Inflammatory macrophage treated with lipopolysaccharide for 4 hours (primary cell): ENCODE measurements at regions not wholly inside any gene's neighbourhood (a gene's known extent, or its start where the extent isn't known, plus 50 kb on each side); places are given as distances from the start of the nearest gene placed in this dataset.
"Not testable (repeated sequence)": the region's sequence is repeated elsewhere in the genome, so short reads cannot be mapped to it uniquely, and the experiment has no call there.

Experiments used
- DNase-seq: peaks from one replicate; pipeline ENCODE4 v3.0.0-alpha.2; 2020

DNA sequence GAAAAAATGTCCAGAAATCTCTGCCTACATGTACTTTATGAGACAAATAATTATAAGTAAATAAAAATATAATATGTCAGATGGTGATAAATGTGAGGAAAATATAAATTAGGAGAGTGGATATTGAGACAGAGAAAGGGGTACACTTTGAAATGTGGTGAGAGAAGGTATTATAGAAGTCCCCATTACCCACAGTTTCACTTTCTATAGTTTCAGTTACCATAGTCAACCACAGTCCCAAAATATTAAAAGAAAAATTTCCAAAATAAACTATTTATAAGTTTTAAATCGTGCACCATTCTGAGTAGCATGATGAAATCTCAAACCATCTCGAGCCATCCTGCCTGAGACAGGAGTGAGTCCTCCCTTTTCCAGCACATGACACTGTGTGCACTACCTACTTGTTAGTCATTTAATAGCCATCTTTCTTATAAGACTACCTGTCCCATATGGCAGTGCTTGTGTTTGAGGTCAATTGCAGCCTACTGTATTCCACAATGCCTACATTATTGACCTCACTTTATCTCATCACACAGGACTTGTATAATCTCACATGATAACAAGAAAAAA lies 653.7 kb downstream of the DACH1 start:
- DNase-seq: no peak

- DNase-seq: no peak
Measured at GRCh38 chr13:71210861-71211260, 656.1 kb downstream of the DACH1 start.

GRCh38 chr13:71209217-71209616 lies 657.8 kb downstream of the DACH1 start:
- no peak for DNase-seq

DNA sequence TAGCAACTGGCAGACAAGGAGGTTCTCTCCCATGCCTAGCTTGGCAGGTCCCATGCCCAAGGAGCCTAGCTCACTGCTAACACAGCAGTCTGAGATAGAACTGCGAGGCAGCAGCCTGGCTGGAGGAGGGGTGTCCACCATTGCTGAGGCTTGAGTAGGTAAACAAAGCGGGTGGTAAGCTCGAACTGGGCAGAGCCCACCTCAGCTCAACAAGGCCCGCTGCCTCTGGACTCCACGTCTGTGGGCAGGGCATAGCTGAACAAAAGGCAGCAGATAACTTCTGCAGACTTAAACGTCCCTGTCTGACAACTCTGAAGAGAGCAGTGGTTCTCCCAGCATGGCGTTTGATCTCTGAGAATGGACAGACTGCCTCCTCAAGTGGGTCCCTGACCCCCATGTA lies 682.4 kb downstream of the DACH1 start:
- not testable (repeated sequence) for DNase-seq

GRCh38 chr13:71183352-71183751 lies 683.7 kb downstream of the DACH1 start:
- not testable (repeated sequence) for DNase-seq

- no peak for DNase-seq
Measured at GRCh38 chr13:71171740-71172139, 695.3 kb downstream of the DACH1 start.

DNA sequence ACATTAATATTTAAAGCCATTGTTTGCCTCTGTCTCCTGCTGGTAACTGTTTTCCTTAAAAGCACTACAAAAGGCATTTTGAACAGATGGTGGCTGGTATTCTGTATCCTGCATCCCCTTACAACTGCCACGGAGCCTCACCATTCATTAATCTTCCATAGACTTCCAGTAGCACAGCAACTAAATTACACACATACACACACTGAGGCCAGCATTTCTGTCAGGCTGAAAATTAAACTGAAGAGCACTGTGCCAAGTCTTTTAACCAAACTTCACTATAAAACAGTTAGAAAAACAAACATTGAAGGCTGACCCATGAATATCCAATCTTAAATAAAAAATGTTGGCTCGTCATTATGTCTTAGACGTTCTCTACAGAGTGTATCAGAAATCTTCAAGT lies 697.8 kb downstream of the DACH1 start:
- DNase-seq: no peak

GRCh38 chr13:71156550-71156949 lies 710.5 kb downstream of the DACH1 start:
- no peak for DNase-seq

GRCh38 chr13:71149498-71150363 lies 717.3 kb downstream of the DACH1 start:
- DNase-seq: no peak

GRCh38 chr13:71149046-71149445 lies 718.0 kb downstream of the DACH1 start:
- no peak for DNase-seq

- DNase-seq: no peak
Measured at GRCh38 chr13:71148396-71148795, 718.6 kb downstream of the DACH1 start.

DNA sequence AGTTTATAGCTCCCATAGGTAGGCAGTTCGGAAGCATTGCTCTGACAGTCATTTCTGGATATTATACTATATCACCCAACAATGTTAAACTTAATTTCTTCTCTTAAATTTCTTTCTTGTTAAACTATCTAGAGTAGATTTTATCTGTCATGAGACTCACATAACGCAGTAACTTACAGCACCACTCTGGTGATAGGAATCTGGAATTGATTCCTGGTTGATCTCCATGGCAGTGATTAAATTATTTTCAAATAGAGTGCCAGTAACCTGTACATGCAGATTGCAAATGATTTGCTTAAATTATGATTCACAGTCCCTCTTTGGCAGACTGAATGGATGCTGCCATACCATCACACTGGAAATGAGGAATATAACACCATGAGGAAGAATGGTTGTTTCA lies 722.1 kb downstream of the DACH1 start:
- DNase-seq: no peak

DNA sequence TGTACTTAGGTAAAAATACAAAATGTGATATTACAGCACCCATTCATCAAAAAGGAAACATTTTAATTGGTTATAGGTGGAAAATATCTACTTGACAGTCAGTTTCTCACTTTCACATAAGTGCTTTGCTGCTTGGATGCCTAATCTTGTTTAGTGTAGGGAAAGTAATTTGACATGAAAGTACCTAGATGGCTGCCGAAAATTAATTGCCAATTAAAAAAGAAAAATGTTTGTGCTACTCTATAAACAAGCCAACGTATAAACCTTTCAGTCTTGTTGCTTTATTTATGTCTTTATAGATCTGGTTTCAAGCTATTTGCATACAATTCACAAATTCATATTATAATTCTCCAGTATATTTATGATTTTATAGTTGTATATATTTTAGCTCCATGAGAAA lies 729.9 kb downstream of the DACH1 start:
- DNase-seq: no peak

GRCh38 chr13:71124230-71124629 lies 742.8 kb downstream of the DACH1 start:
- DNase-seq: no peak

DNA sequence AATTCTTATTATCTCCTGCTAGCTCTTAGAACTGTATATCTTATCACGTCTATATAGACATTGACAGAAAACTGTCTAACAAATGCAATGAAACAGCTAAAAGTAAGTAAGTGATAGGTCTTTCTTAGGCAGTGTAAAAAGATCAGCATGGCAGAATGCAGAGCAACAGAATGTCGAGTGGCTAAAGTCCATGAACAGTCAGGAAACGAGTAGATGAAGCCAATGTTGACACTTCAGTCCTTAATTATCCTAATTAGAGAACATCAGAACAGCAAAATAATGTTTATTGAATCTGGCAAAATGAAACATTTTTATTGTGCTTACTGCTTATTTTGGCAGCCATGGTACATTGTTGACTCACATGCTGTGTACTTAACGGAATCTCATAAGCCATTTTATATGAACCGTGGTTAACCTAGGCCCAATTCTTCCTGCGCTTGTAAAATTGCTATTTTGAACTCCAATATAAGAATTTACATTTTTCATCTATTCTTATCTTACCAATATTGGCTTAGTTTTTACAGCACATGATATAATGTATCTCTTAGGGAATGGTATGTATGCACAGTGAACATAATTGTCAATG lies 748.1 kb downstream of the DACH1 start:
- DNase-seq: no peak

DNA sequence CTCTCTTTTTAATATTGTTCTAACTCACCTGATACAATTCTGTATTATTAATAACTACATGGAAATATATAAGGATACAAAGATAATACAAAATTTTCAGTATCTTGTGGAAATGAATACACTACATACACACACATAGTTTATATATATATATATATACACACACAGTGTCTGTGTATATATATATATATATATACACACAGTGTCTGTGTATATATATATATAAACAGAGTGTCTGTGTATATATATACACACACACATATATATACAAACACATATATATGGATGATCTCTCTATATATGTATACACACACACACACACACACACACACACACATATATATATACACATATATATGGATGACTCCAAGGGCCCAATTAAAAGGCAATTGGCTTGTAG lies 749.1 kb downstream of the DACH1 start:
- DNase-seq: no peak

DNA sequence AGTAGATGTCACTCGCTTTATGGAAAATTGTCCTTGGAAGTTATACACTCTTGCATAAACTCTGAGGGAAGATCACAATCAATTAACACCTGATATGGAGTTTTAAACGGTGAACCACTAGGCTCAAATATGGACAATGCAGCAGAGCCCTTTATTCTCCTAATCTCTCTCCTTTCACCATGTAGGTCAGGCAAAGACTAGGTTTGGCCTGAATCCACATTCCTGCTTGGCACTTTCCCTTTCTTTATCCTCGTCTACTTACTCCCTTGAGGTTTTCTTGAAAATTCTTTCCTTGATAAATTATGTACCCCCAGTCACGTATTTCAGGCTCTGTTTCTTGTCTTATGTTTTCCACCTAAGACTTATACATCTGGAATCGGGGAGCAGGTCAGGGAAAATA lies 751.7 kb downstream of the DACH1 start:
- no peak for DNase-seq

DNA sequence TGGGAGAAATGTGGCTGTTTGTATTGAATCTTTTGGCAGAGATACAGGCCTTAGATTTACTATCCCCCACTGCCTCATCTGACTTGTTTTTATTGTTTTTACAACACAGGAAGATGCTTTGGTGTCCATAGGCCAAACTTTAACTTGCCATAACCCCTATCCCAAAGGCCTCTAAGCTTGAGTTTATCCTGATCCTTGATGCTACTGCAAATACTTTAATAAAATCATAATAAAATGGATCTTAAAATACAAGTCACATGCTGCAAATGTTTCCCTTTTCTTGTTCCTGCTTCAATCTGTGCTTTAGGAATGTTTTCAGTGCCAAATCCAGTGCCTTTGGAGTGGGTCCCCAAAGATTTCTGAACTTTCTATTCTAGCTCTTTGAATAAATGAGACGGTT lies 770.6 kb downstream of the DACH1 start:
- DNase-seq: no peak

DNA sequence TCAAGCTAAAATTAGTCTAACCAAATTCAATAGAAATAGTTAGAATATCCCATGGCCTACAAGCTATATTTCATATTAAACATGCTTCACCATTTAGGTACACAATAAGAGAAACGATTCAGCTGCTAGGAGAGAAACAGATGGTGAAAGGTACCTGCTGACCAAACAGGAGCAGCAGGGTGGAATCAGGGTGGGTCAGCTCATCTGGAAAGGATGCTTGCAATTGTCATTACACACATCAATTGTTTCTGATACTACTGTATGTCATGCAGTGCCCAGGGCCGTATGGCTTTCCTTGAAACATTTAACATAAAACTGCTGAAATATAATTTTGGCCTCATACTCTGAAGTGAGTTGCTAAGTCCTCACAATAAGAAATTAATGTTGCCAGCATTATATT lies 776.0 kb downstream of the DACH1 start:
- no peak for DNase-seq

- DNase-seq: no peak
Measured at GRCh38 chr13:71089056-71089455, 777.9 kb downstream of the DACH1 start.

- no peak for DNase-seq
Measured at GRCh38 chr13:71087432-71087831, 779.6 kb downstream of the DACH1 start.

DNA sequence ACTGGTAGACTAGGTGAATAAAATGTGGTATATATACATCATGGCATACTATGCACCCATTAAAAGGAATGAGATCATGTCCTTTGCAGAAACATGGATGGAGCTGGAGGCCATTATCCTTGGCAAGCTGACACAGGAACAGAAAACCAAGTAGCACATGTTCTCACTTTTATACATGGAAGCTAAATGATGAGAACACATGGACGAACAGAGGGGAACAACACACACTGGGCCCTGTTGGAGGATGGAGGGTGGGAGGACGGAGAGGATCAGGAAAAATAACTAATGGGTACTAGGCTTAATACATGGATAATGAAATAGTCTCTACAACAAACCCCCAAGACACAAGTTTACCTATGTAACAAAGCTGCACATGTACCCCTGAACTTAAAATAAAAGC lies 780.0 kb downstream of the DACH1 start:
- DNase-seq: no peak

- no peak for DNase-seq
Measured at GRCh38 chr13:71082631-71083030, 784.4 kb downstream of the DACH1 start.

- DNase-seq: no peak
Measured at GRCh38 chr13:71079638-71080037, 787.4 kb downstream of the DACH1 start.
